NCI-H82 treated with DMSO at 0.1 percent for 48 hours (cell line): ENCODE measurements at regions not wholly inside any gene's neighbourhood (a gene's known extent, or its start where the extent isn't known, plus 50 kb on each side); places are given as distances from the start of the nearest gene placed in this dataset.
"Not testable (repeated sequence)": the region's sequence is repeated elsewhere in the genome, so short reads cannot be mapped to it uniquely, and the experiment has no call there.

ENCODE experiments used
- DNase-seq: peaks from one replicate; lab custom pipeline; 2025; ENCODE audit not compliant: unreplicated experiment; lab: John Stamatoyannopoulos, UW

- no peak for DNase-seq
Observed at GRCh38 chr6:56749632-56750151, 107.0 kb upstream of the DST start.

GRCh38 chr6:56746767-56747504 lies 104.2 kb upstream of the DST start:
- DNase-seq, result peak; percentile 47

DNA sequence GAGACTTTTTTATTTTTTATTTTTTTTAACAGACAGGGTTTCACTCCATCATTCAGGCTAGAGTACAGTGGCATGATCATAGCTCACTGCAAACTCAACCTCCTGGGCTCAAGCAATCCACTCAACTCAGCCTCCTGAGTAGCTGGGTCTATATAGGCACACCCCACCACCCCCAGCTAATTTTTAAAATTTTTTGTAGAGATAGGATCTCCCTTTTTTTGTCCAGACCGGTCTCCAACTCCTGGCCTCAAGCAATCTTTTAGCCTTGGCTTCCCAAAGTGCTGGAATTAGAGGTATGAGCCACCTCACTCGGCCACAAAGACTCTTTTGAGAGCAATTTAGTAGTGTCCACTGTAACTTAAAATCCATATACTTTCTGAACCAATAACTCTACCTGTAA lies 103.3 kb upstream of the DST start:
- no peak for DNase-seq

DNA sequence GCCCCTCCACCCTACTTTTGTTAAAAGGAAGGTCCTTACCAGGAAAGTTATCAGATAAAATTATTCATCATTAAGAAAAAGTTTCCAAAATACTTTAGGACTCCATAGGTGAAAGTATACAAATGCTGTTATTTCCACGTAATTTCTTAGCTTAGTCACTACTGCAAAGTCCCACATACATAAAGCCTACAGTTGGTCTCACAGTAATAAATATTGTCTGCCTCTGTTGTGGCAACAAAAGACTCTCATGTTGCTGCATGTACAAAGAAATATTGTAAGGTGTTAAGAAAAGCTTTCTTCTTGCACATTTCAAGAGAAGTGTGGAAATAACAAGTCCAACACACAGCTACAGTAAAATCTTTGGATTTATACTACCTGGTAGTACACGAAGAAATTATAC lies 102.4 kb upstream of the DST start:
- no peak for DNase-seq

DNA sequence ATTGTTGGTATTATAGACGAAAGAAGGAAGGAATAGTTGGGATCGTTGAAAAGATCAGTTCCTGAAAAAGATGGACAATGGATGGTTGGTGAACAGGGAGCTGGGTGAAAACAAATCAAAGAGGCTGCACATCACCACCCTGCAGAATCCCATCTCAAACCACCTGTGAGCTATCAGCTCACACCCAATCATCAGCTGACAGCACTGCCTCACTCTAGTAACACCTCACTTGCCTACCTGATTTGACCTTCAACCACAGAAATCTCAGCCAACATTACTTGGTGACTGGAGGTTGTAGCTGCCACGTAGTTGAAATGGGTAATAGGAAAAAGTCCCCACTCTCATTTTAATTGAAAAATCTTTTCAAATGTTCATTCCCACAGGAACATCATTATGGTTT lies 101.8 kb upstream of the DST start:
- DNase-seq, result no peak

- DNase-seq, result no peak
Observed at GRCh38 chr6:56742122-56742791, 99.6 kb upstream of the DST start.

- no peak for DNase-seq
Observed at GRCh38 chr6:56741472-56741871, 98.8 kb upstream of the DST start.

- DNase-seq, result no peak
Observed at GRCh38 chr6:56739836-56740815, 97.4 kb upstream of the DST start.

GRCh38 chr6:56736804-56737203 lies 94.1 kb upstream of the DST start:
- no peak for DNase-seq

- DNase-seq, result no peak
Observed at GRCh38 chr6:56734335-56734734, 91.6 kb upstream of the DST start.

DNA sequence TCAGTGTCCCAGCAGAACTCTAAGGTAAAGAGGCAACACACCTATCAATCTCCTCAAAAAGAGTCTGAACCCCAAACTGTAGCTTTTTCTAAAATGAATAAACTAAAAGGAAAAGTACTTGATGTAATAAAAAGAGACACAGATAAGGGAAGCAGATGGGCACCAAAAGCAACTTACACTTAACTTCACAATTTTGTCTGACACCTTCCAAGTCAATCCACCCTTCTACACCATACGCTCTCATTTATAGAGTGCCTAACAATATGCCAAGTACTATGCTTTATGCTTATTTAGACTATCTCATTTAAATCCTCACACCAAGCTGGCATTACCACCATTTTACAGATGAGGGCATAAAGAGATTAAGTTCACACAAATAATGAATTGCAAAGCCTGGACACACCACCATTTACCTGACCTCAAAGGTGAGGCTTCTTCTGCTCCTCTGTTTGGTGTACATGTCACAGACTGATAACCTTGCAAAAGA lies 90.6 kb upstream of the DST start:
- DNase-seq, result no peak

GRCh38 chr6:56732517-56732916 lies 89.8 kb upstream of the DST start:
- no peak for DNase-seq

GRCh38 chr6:56730663-56731529 lies 88.2 kb upstream of the DST start:
- DNase-seq, result no peak

DNA sequence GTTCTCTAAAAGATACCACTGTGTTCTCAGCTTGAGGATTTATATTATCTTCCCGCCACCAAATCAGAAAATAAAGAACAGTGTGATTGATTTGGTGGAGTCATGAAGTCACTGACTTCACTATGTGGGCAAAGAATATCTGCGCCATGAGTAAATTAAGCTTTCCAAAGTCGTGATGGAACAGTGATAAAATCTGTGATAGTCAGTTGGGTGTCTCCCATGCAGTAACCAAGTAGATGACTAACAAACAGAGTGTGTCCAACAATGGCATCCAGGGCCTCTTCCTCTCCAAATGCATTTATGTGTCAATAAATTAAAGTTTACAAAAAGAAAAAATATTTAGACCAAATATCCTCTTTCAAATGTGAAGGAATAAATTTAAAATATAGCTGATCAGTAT lies 87.0 kb upstream of the DST start:
- DNase-seq, result no peak

GRCh38 chr6:56729166-56729565 lies 86.5 kb upstream of the DST start:
- DNase-seq, result not testable (repeated sequence)

DNA sequence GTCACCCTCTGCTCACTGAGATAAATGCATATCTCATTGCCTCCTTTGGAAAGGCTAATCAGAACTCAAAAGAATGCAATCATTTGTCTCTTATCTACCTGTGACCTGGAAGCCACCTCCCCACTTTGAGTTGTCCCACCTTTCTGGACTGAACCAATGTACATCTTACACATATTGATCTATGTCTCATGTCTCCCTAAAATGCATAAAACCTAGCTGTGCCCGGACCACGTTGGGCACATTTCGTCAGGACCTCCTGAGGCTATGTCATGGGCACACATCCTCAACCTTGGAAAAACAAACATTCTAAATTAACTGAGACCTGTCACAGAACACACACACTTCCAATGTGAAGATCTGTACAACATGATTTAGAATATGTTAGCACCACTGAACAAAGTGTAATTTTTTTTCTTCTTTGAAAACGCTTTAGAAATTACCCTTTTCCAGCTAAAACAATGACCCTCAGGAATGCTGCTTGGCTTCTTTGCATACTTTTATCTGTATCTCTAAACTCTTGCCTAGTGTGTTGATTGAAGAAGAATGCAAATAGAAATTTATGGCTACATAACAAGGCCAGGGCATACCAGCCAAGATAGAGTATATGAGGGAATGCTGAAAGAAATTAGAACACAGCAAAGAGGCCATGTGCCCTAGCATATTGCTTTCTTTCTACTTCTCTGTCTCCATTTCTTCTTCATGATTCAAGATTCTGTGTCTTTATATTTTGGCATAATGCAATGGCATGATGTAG lies 84.6 kb upstream of the DST start:
- DNase-seq, result no peak

GRCh38 chr6:56725254-56725653 lies 82.6 kb upstream of the DST start:
- DNase-seq, result no peak

- no peak for DNase-seq
Observed at GRCh38 chr6:56724455-56724854, 81.8 kb upstream of the DST start.

DNA sequence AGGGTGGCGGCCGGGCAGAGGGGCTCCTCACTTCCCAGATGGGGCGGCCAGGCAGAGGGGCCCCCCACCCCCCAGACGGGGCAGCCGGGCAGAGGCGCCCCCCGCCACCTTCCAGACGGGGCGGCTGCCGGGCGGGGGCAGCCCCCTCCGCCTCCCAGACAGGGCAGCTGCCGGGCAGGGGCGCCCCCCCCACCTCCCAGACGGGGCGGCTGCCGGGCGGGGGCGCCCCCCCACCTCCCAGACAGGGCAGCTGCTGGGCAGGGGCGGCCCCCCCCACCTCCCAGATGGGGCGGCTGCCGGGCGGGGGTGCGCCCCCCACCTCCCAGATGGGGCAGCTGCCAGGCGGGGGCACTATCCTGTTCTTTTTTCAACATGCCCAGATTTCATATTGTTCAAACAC lies 78.2 kb upstream of the DST start:
- DNase-seq, result no peak

- not testable (repeated sequence) for DNase-seq
Observed at GRCh38 chr6:56720202-56720601, 77.5 kb upstream of the DST start.
